H1 (cell line): ENCODE measurements at regions not wholly inside any gene's neighbourhood (a gene's known extent, or its start where the extent isn't known, plus 50 kb on each side); places are given as distances from the start of the nearest gene placed in this dataset.

Experiments used
- CTCF ChIA-PET: fragments of 300-600 bp; sonication (Branson Sonifier 250); formaldehyde crosslinking; loops from one replicate; lab custom pipeline; 2021; ENCODE audit not compliant: partially characterized antibody; lab: Charles Lee
- POLR2A ChIA-PET: fragments of 300-600 bp; sonication (Branson Sonifier 250); formaldehyde crosslinking; loops from one replicate; lab custom pipeline; 2021; ENCODE audit warnings: inconsistent platforms; ENCODE audit not compliant: partially characterized antibody; lab: Charles Lee
- DNase-seq, 2 experiments: peaks; one replicate each; pipeline versions ENCODE4 v3.0.0 to v3.0.0-alpha.2; 2010 to 2022; ENCODE audit warnings: low spot score in 2 of 2, low read depth in 1 of 2, mixed read lengths in 1 of 2
- FAIRE-seq: peaks from 2 replicates; lab custom pipeline; 2011; peaks lifted over from hg19 to GRCh38; lab: Jason Lieb, UNC
- H2AFZ ChIP-seq: 2 replicates; pipeline ENCODE4 v1.8.1; 2012; ENCODE audit warnings: low read length, inconsistent platforms
- H2AK5ac ChIP-seq: 2 replicates; pipeline ENCODE4 v1.6.1; 2013; ENCODE audit warnings: low read depth, low read length
- H2BK120ac ChIP-seq: replicated peaks from 2 replicates; pipeline ENCODE3; 2013; ENCODE audit warnings: low read depth, low read length, inconsistent platforms
- H2BK12ac ChIP-seq: 2 replicates; pipeline ENCODE4 v1.6.1; 2013; ENCODE audit warnings: low read depth, low read length
- H2BK15ac ChIP-seq: 2 replicates; pipeline ENCODE4 v1.6.1; 2013; ENCODE audit warnings: low read length
- H2BK20ac ChIP-seq: 2 replicates; pipeline ENCODE4 v1.6.1; 2013; ENCODE audit warnings: low read length
- H2BK5ac ChIP-seq: 2 replicates; pipeline ENCODE4 v1.6.1; 2013; ENCODE audit warnings: low read depth, low read length
- H3K14ac ChIP-seq: 2 replicates; pipeline ENCODE4 v1.6.1; 2013; ENCODE audit warnings: inconsistent platforms; ENCODE audit not compliant: insufficient read length
- H3K18ac ChIP-seq: 2 replicates; pipeline ENCODE4 v1.6.1; 2013; ENCODE audit warnings: low read length; ENCODE audit errors: extremely low read depth
- H3K23ac ChIP-seq: 2 replicates; pipeline ENCODE4 v1.6.1; 2013; ENCODE audit warnings: inconsistent platforms; ENCODE audit not compliant: insufficient read length
- H3K23me2 ChIP-seq: 2 replicates; pipeline ENCODE4 v1.6.1; 2013; ENCODE audit warnings: low read depth, low read length
- H3K27ac ChIP-seq: 2 replicates; pipeline ENCODE4 v1.6.1; 2011; ENCODE audit warnings: low read depth, low read length, inconsistent platforms
- H3K27me3 ChIP-seq, 4 experiments: replicated peaks in 1 of 4; 1 replicate in 1 of 4; 2 replicates in 3 of 4; pipeline versions ENCODE4 v1.6.1 to v1.8.1; 2011 to 2013; ENCODE audit warnings: low read length in 3 of 4, mild to moderate bottlenecking in 3 of 4, inconsistent platforms in 2 of 4, mixed read lengths in 2 of 4, moderate library complexity in 1 of 4; ENCODE audit not compliant: control insufficient read depth in 3 of 4, insufficient read depth in 3 of 4; ENCODE audit errors: extremely low read depth in 1 of 4
- H3K36me3 ChIP-seq, 4 experiments: 2 replicates each; pipeline versions ENCODE4 v1.6.1 to v1.8.1; 2011 to 2013; ENCODE audit warnings: mild to moderate bottlenecking in 4 of 4, low read length in 3 of 4, moderate library complexity in 2 of 4, control low read depth in 1 of 4, inconsistent platforms in 1 of 4; ENCODE audit not compliant: insufficient read depth in 4 of 4, control insufficient read depth in 2 of 4
- H3K4ac ChIP-seq: replicated peaks from 2 replicates; pipeline ENCODE3; 2013; ENCODE audit warnings: low read length, low read depth, mixed read lengths, inconsistent platforms; ENCODE audit not compliant: insufficient read length
- H3K4me1 ChIP-seq, 4 experiments: replicated peaks in 1 of 4; 1 replicate in 1 of 4; 2 replicates in 3 of 4; pipeline versions ENCODE4 v1.6.1 to v1.8.1; 2011 to 2013; ENCODE audit warnings: low read length in 3 of 4, inconsistent platforms in 2 of 4, mixed read lengths in 1 of 4; ENCODE audit not compliant: insufficient read depth in 4 of 4, control insufficient read depth in 3 of 4
- H3K4me2 ChIP-seq, 2 experiments: 2 replicates each; pipeline versions ENCODE4 v1.6.1 to v1.8.1; 2011 to 2013; ENCODE audit warnings: low read depth in 2 of 2, low read length in 2 of 2, control low read depth in 1 of 2, inconsistent platforms in 1 of 2, mild to moderate bottlenecking in 1 of 2; ENCODE audit not compliant: insufficient read depth in 1 of 2
- H3K4me3 ChIP-seq, 4 experiments: fragments of 200-600, 300-600 bp in 1 of 4; sonication (generic), shearing (Covaris generic), sonication (Bioruptor Twin) in 1 of 4; 2 replicates each; pipeline versions ENCODE4 v1.5.1 to v1.8.1; 2011 to 2016; ENCODE audit warnings: low read length in 4 of 4, low read depth in 3 of 4, control low read depth in 2 of 4, inconsistent platforms in 2 of 4, mild to moderate bottlenecking in 2 of 4, mixed read lengths in 1 of 4, moderate library complexity in 1 of 4; ENCODE audit not compliant: insufficient read depth in 2 of 4; ENCODE audit errors: extremely low read depth in 1 of 4
- H3K56ac ChIP-seq: replicated peaks from 2 replicates; pipeline ENCODE3; 2013; ENCODE audit warnings: low read depth, mild to moderate bottlenecking, mixed read lengths, low read length, inconsistent platforms; ENCODE audit not compliant: insufficient read length
- H3K79me1 ChIP-seq: 2 replicates; pipeline ENCODE4 v1.6.1; 2013; ENCODE audit warnings: low read depth, low read length, control low read depth
- H3K79me2 ChIP-seq, 2 experiments: 2 replicates each; pipeline versions ENCODE4 v1.6.1 to v1.8.1; 2012 to 2013; ENCODE audit warnings: low read length in 2 of 2, mild to moderate bottlenecking in 2 of 2, inconsistent platforms in 1 of 2; ENCODE audit not compliant: insufficient read depth in 2 of 2, control insufficient read depth in 1 of 2
- H3K9ac ChIP-seq, 4 experiments: replicated peaks in 1 of 4; 1 replicate in 1 of 4; 2 replicates in 3 of 4; pipeline versions ENCODE4 v1.6.1 to v1.8.1; 2011 to 2013; ENCODE audit warnings: low read depth in 3 of 4, low read length in 3 of 4, control low read depth in 2 of 4, mild to moderate bottlenecking in 2 of 4, moderate library complexity in 2 of 4, inconsistent platforms in 1 of 4; ENCODE audit errors: extremely low read depth in 1 of 4
- H3K9me3 ChIP-seq, 2 experiments: 2 replicates each; pipeline versions ENCODE4 v1.6.1 to v1.8.1; 2012 to 2013; ENCODE audit warnings: mild to moderate bottlenecking in 2 of 2, moderate library complexity in 2 of 2, control low read depth in 1 of 2, inconsistent platforms in 1 of 2, low read depth in 1 of 2, low read length in 1 of 2, mixed read lengths in 1 of 2; ENCODE audit not compliant: insufficient read depth in 2 of 2
- H4K20me1 ChIP-seq, 2 experiments: replicated peaks in 1 of 2; 2 replicates each; pipeline versions ENCODE3 to v1.8.1; 2011 to 2013; ENCODE audit warnings: inconsistent platforms in 2 of 2, low read length in 2 of 2, mild to moderate bottlenecking in 1 of 2; ENCODE audit not compliant: insufficient read depth in 2 of 2, control insufficient read depth in 1 of 2
- H4K5ac ChIP-seq: 2 replicates; pipeline ENCODE4 v1.6.1; 2013; ENCODE audit warnings: low read length, low read depth, mixed read lengths, inconsistent platforms; ENCODE audit not compliant: insufficient read length
- H4K8ac ChIP-seq: 2 replicates; pipeline ENCODE4 v1.8.0; 2013; ENCODE audit warnings: mild to moderate bottlenecking, moderate library complexity, low read length, inconsistent platforms; ENCODE audit not compliant: insufficient read depth; ENCODE audit errors: extremely low read depth
- H4K91ac ChIP-seq: replicated peaks from 2 replicates; pipeline ENCODE3; 2013; ENCODE audit warnings: low read length, mixed read lengths, inconsistent platforms; ENCODE audit not compliant: insufficient read length
- ASH2L ChIP-seq: fragments of 200-600, 300-600 bp; sonication (generic); IDR thresholded peaks from one replicate; pipeline ENCODE4 v1.7.1; 2017; ENCODE audit warnings: low read length
- CBX8 ChIP-seq: fragments of 300-800, 300-1000 bp; sonication (generic); IDR thresholded peaks from 2 replicates; pipeline ENCODE4 v1.7.1; 2016; ENCODE audit warnings: low read depth, low read length, borderline replicate concordance
- CHD1 ChIP-seq: IDR thresholded peaks from 2 replicates; pipeline ENCODE4 v1.6.1; 2012; ENCODE audit warnings: low read depth, low read length, improper control_type of control experiment
- E2F6 ChIP-seq: IDR thresholded peaks from 2 replicates; pipeline ENCODE4 v1.6.1; 2012; ENCODE audit warnings: inconsistent platforms
- EGR1 ChIP-seq: IDR thresholded peaks from 2 replicates; pipeline ENCODE4 v1.6.1; 2011; ENCODE audit warnings: low read depth, low read length, borderline replicate concordance
- JUN ChIP-seq: IDR thresholded peaks from 2 replicates; pipeline ENCODE4 v1.6.1; 2011; ENCODE audit warnings: low read depth, mild to moderate bottlenecking, improper control_type of control experiment, low read length
- MAFK ChIP-seq: IDR thresholded peaks from 2 replicates; pipeline ENCODE4 v1.6.1; 2012; ENCODE audit warnings: low read depth, mild to moderate bottlenecking, improper control_type of control experiment, low read length
- PHF8 ChIP-seq: fragments of 200-600 bp; sonication (generic); conservative IDR thresholded peaks from 2 replicates; pipeline ENCODE4 v1.7.1; 2012; ENCODE audit warnings: low read depth, mild to moderate bottlenecking, inconsistent platforms, low read length, moderate library complexity
- POU5F1 ChIP-seq: IDR thresholded peaks from 2 replicates; pipeline ENCODE4 v1.6.1; 2011; ENCODE audit warnings: low read depth, mild to moderate bottlenecking, low read length, moderate library complexity
- SAP30 ChIP-seq: fragments of 300-600 bp; sonication (generic); IDR thresholded peaks from 2 replicates; pipeline ENCODE4 v1.7.1; 2012; ENCODE audit warnings: low read length, moderate library complexity, mild to moderate bottlenecking, inconsistent platforms; ENCODE audit not compliant: insufficient read depth, insufficient replicate concordance
- SIN3A ChIP-seq, 2 experiments: IDR thresholded peaks in 1 of 2; conservative IDR thresholded peaks in 1 of 2; 2 replicates each; pipeline ENCODE4 v1.6.1; 2011 to 2012; ENCODE audit warnings: low read length in 2 of 2, improper control_type of control experiment in 1 of 2, low read depth in 1 of 2, mild to moderate bottlenecking in 1 of 2
- SP4 ChIP-seq: IDR thresholded peaks from 2 replicates; pipeline ENCODE4 v1.6.1; 2012; ENCODE audit warnings: low read length, inconsistent platforms
- SRF ChIP-seq: IDR thresholded peaks from 2 replicates; pipeline ENCODE4 v1.6.1; 2011; ENCODE audit warnings: mild to moderate bottlenecking, low read depth, low read length, moderate library complexity
- YY1 ChIP-seq: IDR thresholded peaks from 2 replicates; pipeline ENCODE4 v1.6.1; 2011; ENCODE audit warnings: low read depth, mild to moderate bottlenecking, low read length
- WGBS, 2 experiments: shearing (Covaris generic) in 1 of 2; methylation state at CpG; one replicate each; pipeline versions ENCODE4 v1.1.6 to v1.1.7; 2013 to 2015; ENCODE audit warnings: low lambda C conversion rate in 2 of 2, mixed read lengths in 2 of 2, inconsistent platforms in 1 of 2, low coverage in 1 of 2, missing lambda C conversion rate in 1 of 2; ENCODE audit not compliant: insufficient replicate concordance in 2 of 2, insufficient coverage in 1 of 2, insufficient read length in 1 of 2; ENCODE audit errors: extremely low coverage in 1 of 2, missing lambda C conversion rate in 1 of 2; 5-methylcytosine and 5-hydroxymethylcytosine counted together

GRCh38 chr13:109575821-109576220, 210.6 kb downstream of the IRS2 start:
- ChIA-PET POLR2A (no interaction called here), CTCF (interaction anchor here (0.6 kb wide), 1 partner anchor 431 kb away, joined by 3 read pairs; no protein-coding TSS in a partner anchor)
- no peak overlapping the region for H4K91ac ChIP-seq
- no peak overlapping the region for H3K27ac ChIP-seq
- DNase-seq (no peak), FAIRE-seq (no peak)
- no peak overlapping the region for H2BK12ac ChIP-seq
- 98% methylated on average over 3 of the region's 3 CpGs; no CpG with 5 or more reads in 1 of the 2 experiments for WGBS, 2 experiments
- TF ChIP-seq YY1: no peak
- TF ChIP-seq CHD1: no peak
- TF ChIP-seq MAFK: no peak
- TF ChIP-seq SAP30: no peak
- no peak for TF ChIP-seq PHF8
- TF ChIP-seq POU5F1: no peak
- TF ChIP-seq EGR1: no peak
- no peak for TF ChIP-seq SRF
- no peak for TF ChIP-seq SIN3A (conservative IDR thresholded peaks at IDR 0.05 in 1 of 2, IDR thresholded peaks at IDR 0.05 in 1 of 2; ENCODE audit: low read depth in 1 of 2, low read length in 2 of 2)
- TF ChIP-seq E2F6: no peak
- TF ChIP-seq ASH2L: no peak
- no peak for TF ChIP-seq CBX8
- TF ChIP-seq JUN: no peak
- no peak for TF ChIP-seq SP4
- no peak overlapping the region for H3K9ac ChIP-seq
- H3K23ac ChIP-seq: no peak overlapping the region
- no peaks in the 10 kb centered on the region for H3K23me2 ChIP-seq
- no peak overlapping the region for H2BK5ac ChIP-seq
- H3K36me3 ChIP-seq: no peaks in the 10 kb centered on the region
- H3K27me3 ChIP-seq: no peaks in the 10 kb centered on the region
- no peaks in the 10 kb centered on the region for H3K4me1 ChIP-seq
- H3K9me3 ChIP-seq: no peaks in the 10 kb centered on the region
- no peak overlapping the region for H3K18ac ChIP-seq
- H2AK5ac ChIP-seq: no peak overlapping the region
- no peaks in the 10 kb centered on the region for H4K20me1 ChIP-seq
- no peak overlapping the region for H2BK120ac ChIP-seq
- no peaks in the 10 kb centered on the region for H3K79me2 ChIP-seq
- no peak overlapping the region for H3K4ac ChIP-seq
- no peak overlapping the region for H2AFZ ChIP-seq
- no peak overlapping the region for H4K8ac ChIP-seq
- no peak overlapping the region for H3K4me2 ChIP-seq
- H2BK15ac ChIP-seq: no peak overlapping the region
- no peak overlapping the region for H2BK20ac ChIP-seq
- H3K14ac ChIP-seq: no peak overlapping the region
- no peak overlapping the region for H3K56ac ChIP-seq
- H3K79me1 ChIP-seq: no peaks in the 10 kb centered on the region
- no peak overlapping the region for H3K4me3 ChIP-seq
- no peak overlapping the region for H4K5ac ChIP-seq
